K562 (cell line): ENCODE measurements at regions not wholly inside any gene's neighbourhood (a gene's known extent, or its start where the extent isn't known, plus 50 kb on each side); places are given as distances from the start of the nearest gene placed in this dataset.

ENCODE experiments used
- ATAC-seq: fragments of 200-7000 bp; cut with Tn5 transposase; 3 replicates; pipeline ENCODE4 v1.9.1; 2020; ENCODE audit warnings: moderate library complexity
- BruUV-seq: library from RNA; stranded (reverse); fragments of 400-500 nt; replicated peaks from 2 replicates; lab custom pipeline; 2021; lab: Mats Ljungman, UMichigan
- CTCF ChIA-PET: fragments of 300-600 bp; formaldehyde crosslinking; extraction: SDS; loops from one replicate; lab custom pipeline; 2021; ENCODE audit warnings: low intra/inter-chr PET ratio; lab: Yijun Ruan, JAX
- POLR2A ChIA-PET: fragments of 300-600, 350-650 bp; sonication (Branson Sonifier 250); formaldehyde crosslinking; extraction: SDS; loops from one replicate; lab custom pipeline; 2021; ENCODE audit warnings: antibody characterized with exemption, inconsistent platforms; lab: Yijun Ruan, JAX
- DNase-seq, 4 experiments: peaks; one replicate each; pipeline versions ENCODE4 v3.0.0 to v3.0.0-alpha.2; 2011 to 2018; ENCODE audit warnings: low spot score in 3 of 4, mixed read lengths in 3 of 4; ENCODE audit errors: extremely low read depth in 1 of 4
- FAIRE-seq: peaks from 2 replicates; lab custom pipeline; 2011; peaks lifted over from hg19 to GRCh38; lab: Jason Lieb, UNC
- H2AFZ ChIP-seq: 2 replicates; pipeline ENCODE4 v1.6.0; 2011; ENCODE audit warnings: low read depth, low read length, control low read depth, inconsistent platforms
- H3K27ac ChIP-seq: fragments of 200-600 bp; 3 replicates; pipeline ENCODE4 v1.8.0; 2011; ENCODE audit warnings: low read depth, mild to moderate bottlenecking, control low read depth, inconsistent platforms, low read length, moderate library complexity, mixed read lengths; ENCODE audit errors: extremely low read depth
- H3K27me3 ChIP-seq, 2 experiments: fragments of 300-600 bp in 1 of 2; 2 replicates in 1 of 2; 3 replicates in 1 of 2; pipeline versions ENCODE4 v1.6.0 to v1.8.0; 2011; ENCODE audit warnings: inconsistent platforms in 2 of 2, low read length in 2 of 2, mild to moderate bottlenecking in 1 of 2, mixed read lengths in 1 of 2, moderate library complexity in 1 of 2; ENCODE audit not compliant: control insufficient read depth in 2 of 2, insufficient read depth in 2 of 2
- H3K36me3 ChIP-seq: fragments of 300-600 bp; 3 replicates; pipeline ENCODE4 v1.8.0; 2011; ENCODE audit warnings: mild to moderate bottlenecking, low read length, inconsistent platforms; ENCODE audit not compliant: control insufficient read depth, insufficient read depth
- H3K4me1 ChIP-seq, 2 experiments: fragments of 200-600 bp in 1 of 2; replicated peaks in 1 of 2; 2 replicates in 1 of 2; 3 replicates in 1 of 2; pipeline versions ENCODE4 v1.5.1 to v1.8.0; 2011; ENCODE audit warnings: inconsistent platforms in 2 of 2, low read length in 2 of 2, mild to moderate bottlenecking in 1 of 2, mixed read lengths in 1 of 2, moderate library complexity in 1 of 2; ENCODE audit not compliant: control insufficient read depth in 2 of 2, insufficient read depth in 2 of 2
- H3K4me2 ChIP-seq: 2 replicates; pipeline ENCODE4 v1.6.1; 2011; ENCODE audit warnings: low read length, control low read depth, inconsistent platforms, mixed read lengths; ENCODE audit not compliant: insufficient read depth
- H3K4me3 ChIP-seq: fragments of 200-600 bp; sonication (generic), shearing (Covaris generic); 2 replicates; pipeline ENCODE4 v1.5.1; 2016; ENCODE audit warnings: control low read depth, inconsistent platforms
- H3K79me2 ChIP-seq: fragments of 200-600 bp; 3 replicates; pipeline ENCODE4 v1.8.0; 2011; ENCODE audit warnings: low read length, inconsistent platforms; ENCODE audit not compliant: control insufficient read depth, insufficient read depth
- H3K9ac ChIP-seq, 2 experiments: 2 replicates each; pipeline versions ENCODE4 v1.6.0 to v1.6.1; 2011; ENCODE audit warnings: low read depth in 2 of 2, low read length in 2 of 2, control low read depth in 1 of 2, inconsistent platforms in 1 of 2, mild to moderate bottlenecking in 1 of 2, mixed read lengths in 1 of 2; ENCODE audit not compliant: insufficient read depth in 1 of 2
- H3K9me1 ChIP-seq: one replicate; pipeline ENCODE4 v1.6.0; 2011; ENCODE audit warnings: inconsistent platforms, mild to moderate bottlenecking, low read length, moderate library complexity; ENCODE audit not compliant: control insufficient read depth, insufficient read depth
- H3K9me3 ChIP-seq: replicated peaks from 2 replicates; pipeline ENCODE4 v1.5.1; 2011; ENCODE audit warnings: low read depth, low read length, inconsistent platforms; ENCODE audit not compliant: control insufficient read depth, insufficient read depth
- H4K20me1 ChIP-seq: replicated peaks from 2 replicates; pipeline ENCODE4 v1.6.1; 2011; ENCODE audit warnings: low read length, inconsistent platforms, mixed read lengths; ENCODE audit not compliant: control insufficient read depth, insufficient read depth
- BCL6 ChIP-seq: fragments of 250-450 bp; sonication (Bioruptor Pico); IDR thresholded peaks from 2 replicates; pipeline ENCODE4 v1.4.0; 2020
- BRF2 ChIP-seq: IDR thresholded peaks from 3 replicates; pipeline ENCODE4 v1.6.1; 2011; ENCODE audit warnings: borderline replicate concordance, mild to moderate bottlenecking; ENCODE audit not compliant: insufficient read length, insufficient read depth
- FOSL1 ChIP-seq: fragments of 200-800 bp; sonication (Bioruptor generic); conservative IDR thresholded peaks from 2 replicates; pipeline ENCODE4 v1.6.1; 2016; ENCODE audit warnings: missing genetic modification characterization, missing compliant biosample characterization
- GABPB1 ChIP-seq: sonication (generic); formaldehyde crosslinking; IDR thresholded peaks from 2 replicates; pipeline ENCODE4 v1.8.0; 2022; ENCODE audit warnings: mild to moderate bottlenecking, missing genetic modification reagents
- HMGN3 ChIP-seq: IDR thresholded peaks from 2 replicates; pipeline ENCODE4 v1.6.1; 2011; ENCODE audit warnings: borderline replicate concordance, low read depth, mild to moderate bottlenecking, mixed read lengths, low read length; ENCODE audit not compliant: insufficient read length; ENCODE audit errors: extremely low read depth
- MEF2A ChIP-seq: IDR thresholded peaks from 2 replicates; pipeline ENCODE4 v1.6.1; 2011; ENCODE audit warnings: low read depth, mild to moderate bottlenecking, low read length, moderate library complexity; ENCODE audit not compliant: control insufficient read depth
- NCOA2 ChIP-seq, 2 experiments: fragments of 450-650 bp; IDR thresholded peaks; 2 replicates each; pipeline ENCODE4 v1.6.1; 2018; ENCODE audit warnings: mild to moderate bottlenecking in 2 of 2, moderate library complexity in 1 of 2; ENCODE audit not compliant: partially characterized antibody in 2 of 2
- NELFE ChIP-seq: IDR thresholded peaks from 2 replicates; pipeline ENCODE4 v1.6.1; 2011; ENCODE audit warnings: mild to moderate bottlenecking; ENCODE audit not compliant: insufficient read depth, insufficient read length
- NFATC3 ChIP-seq: fragments of 450-650 bp; IDR thresholded peaks from 2 replicates; pipeline ENCODE4 v1.6.1; 2017; ENCODE audit warnings: mild to moderate bottlenecking
- POLR2A ChIP-seq: fragments of 450-650 bp; conservative IDR thresholded peaks from 2 replicates; pipeline ENCODE4 v1.6.1; 2016
- PRMT5 ChIP-seq: sonication (generic); formaldehyde crosslinking; IDR thresholded peaks from 2 replicates; pipeline ENCODE4 v1.5.0; 2020; ENCODE audit warnings: missing genetic modification reagents
- RFX1 ChIP-seq: fragments of 450-650 bp; IDR thresholded peaks from 2 replicates; pipeline ENCODE4 v1.6.1; 2016; ENCODE audit warnings: mild to moderate bottlenecking, moderate library complexity
- SIX5 ChIP-seq, 2 experiments: IDR thresholded peaks; 2 replicates each; pipeline ENCODE4 v1.6.1; 2011; ENCODE audit warnings: low read length in 2 of 2, borderline replicate concordance in 1 of 2, low read depth in 1 of 2, mild to moderate bottlenecking in 1 of 2, moderate library complexity in 1 of 2; ENCODE audit not compliant: insufficient read depth in 1 of 2
- SNRNP70 ChIP-seq: fragments of 200-400 bp; formaldehyde crosslinking; optimal IDR thresholded peaks from 2 replicates; pipeline ENCODE3; 2017; ENCODE audit warnings: low read depth, low read length
- ZNF165 ChIP-seq: fragments of 250-450 bp; sonication (Bioruptor Pico); IDR thresholded peaks from 2 replicates; pipeline ENCODE4 v1.4.0; 2020; ENCODE audit warnings: borderline replicate concordance
- in situ Hi-C: fragments of 300-500 bp; cut with MboI; formaldehyde crosslinking; loops from 4 replicates; pipeline ENCODE4 v1.15.0; 2018; ENCODE audit warnings: inconsistent platforms, mixed read lengths
- intact Hi-C: fragments of 100-400 bp; cut with micrococcal nuclease; formaldehyde crosslinking; loops from 2 replicates; pipeline ENCODE4 v1.14.2; 2022
- TF ChIP-seq, protein P1 (sequence below): fragments of 450-650 bp; conservative IDR thresholded peaks from 2 replicates; pipeline ENCODE4 v1.6.1; 2016; ENCODE audit warnings: missing genetic modification characterization, low read depth, mild to moderate bottlenecking, control low read depth, missing compliant biosample characterization
- TF ChIP-seq, protein P2 (sequence below): sonication (generic); IDR thresholded peaks from 2 replicates; pipeline ENCODE4 v1.6.1; 2016

DNA sequence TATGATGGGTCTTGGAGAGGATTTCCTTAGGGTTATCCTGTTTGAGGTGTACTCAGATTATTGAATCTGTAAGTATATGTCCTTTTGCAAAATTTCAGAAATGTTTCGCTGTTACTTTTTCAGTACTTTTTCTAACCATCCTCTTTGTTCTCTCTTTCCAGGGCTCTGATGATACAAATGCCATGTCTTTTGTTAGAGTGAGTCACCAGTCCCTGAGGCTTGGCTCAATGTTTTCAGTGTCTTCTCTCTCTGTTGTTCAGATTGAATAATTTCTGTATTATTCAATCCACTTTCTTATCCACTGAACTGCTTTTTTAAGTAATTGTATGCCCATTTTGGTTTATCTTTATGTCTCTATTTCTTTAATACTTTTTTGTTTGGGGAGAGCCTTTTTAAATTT lies 449.4 kb downstream of the TNS3 start (continued):
- TF ChIP-seq, protein P1, sequence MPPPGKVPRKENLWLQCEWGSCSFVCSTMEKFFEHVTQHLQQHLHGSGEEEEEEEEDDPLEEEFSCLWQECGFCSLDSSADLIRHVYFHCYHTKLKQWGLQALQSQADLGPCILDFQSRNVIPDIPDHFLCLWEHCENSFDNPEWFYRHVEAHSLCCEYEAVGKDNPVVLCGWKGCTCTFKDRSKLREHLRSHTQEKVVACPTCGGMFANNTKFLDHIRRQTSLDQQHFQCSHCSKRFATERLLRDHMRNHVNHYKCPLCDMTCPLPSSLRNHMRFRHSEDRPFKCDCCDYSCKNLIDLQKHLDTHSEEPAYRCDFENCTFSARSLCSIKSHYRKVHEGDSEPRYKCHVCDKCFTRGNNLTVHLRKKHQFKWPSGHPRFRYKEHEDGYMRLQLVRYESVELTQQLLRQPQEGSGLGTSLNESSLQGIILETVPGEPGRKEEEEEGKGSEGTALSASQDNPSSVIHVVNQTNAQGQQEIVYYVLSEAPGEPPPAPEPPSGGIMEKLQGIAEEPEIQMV (tag) = no peak
- TF ChIP-seq PRMT5 (CRISPR knock-in tag) (no peak), RFX1 (no peak)

DNA sequence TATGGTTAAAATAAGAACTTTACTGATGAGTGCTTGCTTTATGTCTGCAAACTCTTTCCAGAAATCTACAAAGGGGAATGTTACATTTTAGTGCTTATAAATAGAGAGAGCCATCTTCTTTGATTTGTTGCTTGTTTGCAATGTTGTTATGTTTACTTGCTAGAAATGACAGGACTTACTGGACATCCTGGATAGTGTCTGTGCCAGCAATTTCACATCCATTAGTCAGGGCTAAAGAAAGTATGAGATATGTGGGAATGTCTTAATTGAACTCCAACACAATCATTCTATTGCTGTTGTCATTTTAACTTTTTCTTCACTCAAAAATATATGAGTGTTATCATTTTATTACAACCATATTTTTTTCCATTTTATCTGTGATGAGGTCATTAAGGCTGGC lies 453.2 kb downstream of the TNS3 start:
- CTCF ChIA-PET = no interaction called here
- BruUV-seq = no TSS peak

More for the DNA sequence above, 453.2 kb downstream of the TNS3 start:
- H3K4me1 ChIP-seq = no peaks in the 10 kb centered on the region
- intact Hi-C loops (no loop called here), in situ Hi-C loops (no loop called here)
- ATAC-seq (no peak), FAIRE-seq (no peak), DNase-seq (no peak)
- H3K9ac ChIP-seq = no peak overlapping the region
- H4K20me1 ChIP-seq = no peaks in the 10 kb centered on the region
- no peaks in the 10 kb centered on the region for H3K79me2 ChIP-seq
- no peak overlapping the region for H2AFZ ChIP-seq
- no peak overlapping the region for H3K4me2 ChIP-seq
- no peak overlapping the region for H3K27ac ChIP-seq
- no peak overlapping the region for H3K4me3 ChIP-seq
- H3K9me3 ChIP-seq = no peaks in the 10 kb centered on the region
- POLR2A ChIA-PET = no interaction called here
- H3K36me3 ChIP-seq = no peaks in the 10 kb centered on the region
- TF ChIP-seq, protein P1 (tag) = no peak
- TF ChIP-seq SNRNP70 = no peak
- no peak for TF ChIP-seq GABPB1 (CRISPR knock-in tag)
- TF ChIP-seq FOSL1 (tag) = no peak
- TF ChIP-seq, protein P2, sequence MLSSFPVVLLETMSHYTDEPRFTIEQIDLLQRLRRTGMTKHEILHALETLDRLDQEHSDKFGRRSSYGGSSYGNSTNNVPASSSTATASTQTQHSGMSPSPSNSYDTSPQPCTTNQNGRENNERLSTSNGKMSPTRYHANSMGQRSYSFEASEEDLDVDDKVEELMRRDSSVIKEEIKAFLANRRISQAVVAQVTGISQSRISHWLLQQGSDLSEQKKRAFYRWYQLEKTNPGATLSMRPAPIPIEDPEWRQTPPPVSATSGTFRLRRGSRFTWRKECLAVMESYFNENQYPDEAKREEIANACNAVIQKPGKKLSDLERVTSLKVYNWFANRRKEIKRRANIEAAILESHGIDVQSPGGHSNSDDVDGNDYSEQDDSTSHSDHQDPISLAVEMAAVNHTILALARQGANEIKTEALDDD = no peak
- no peak for TF ChIP-seq BRF2
- TF ChIP-seq NELFE = no peak
- TF ChIP-seq HMGN3 = no peak
- no peak for TF ChIP-seq NCOA2 (IDR thresholded peaks at IDR 0.05; ENCODE audit: partially characterized antibody in 2 of 2)
- TF ChIP-seq POLR2A = no peak
- TF ChIP-seq NFATC3 = no peak
- no peak for TF ChIP-seq SIX5 (IDR thresholded peaks at IDR 0.05; ENCODE audit: borderline replicate concordance in 1 of 2, insufficient read depth in 1 of 2, low read depth in 1 of 2, low read length in 2 of 2)
- no peak for TF ChIP-seq BCL6 (CRISPR knock-in tag)
- no peak for TF ChIP-seq ZNF165 (CRISPR knock-in tag)
- no peak for TF ChIP-seq MEF2A
- no peaks in the 10 kb centered on the region for H3K9me1 ChIP-seq
- peaks cover 3 to 10% of the 10 kb centered on the region in 2 experiments; a peak in 4 of 5 replicates for H3K27me3 ChIP-seq
